IMR-90 (cell line): ENCODE measurements at regions not wholly inside any gene's neighbourhood (a gene's known extent, or its start where the extent isn't known, plus 50 kb on each side); places are given as distances from the start of the nearest gene placed in this dataset.
A peak's percentile ranks its signal among the peaks of the same experiment; 100 is the strongest.

Experiments
- CEBPB ChIP-seq: IDR thresholded peaks from 2 replicates; pipeline ENCODE4 v1.6.1; 2012; ENCODE audit warnings: low read depth, low read length, improper control_type of control experiment
- CHD1 ChIP-seq: IDR thresholded peaks from 2 replicates; pipeline ENCODE4 v1.6.1; 2012; ENCODE audit warnings: low read depth, low read length, improper control_type of control experiment
- MAFK ChIP-seq: IDR thresholded peaks from 2 replicates; pipeline ENCODE4 v1.6.1; 2012; ENCODE audit warnings: low read depth, low read length, improper control_type of control experiment
- MAZ ChIP-seq: IDR thresholded peaks from 2 replicates; pipeline ENCODE4 v1.6.1; 2012; ENCODE audit warnings: low read depth, mild to moderate bottlenecking, low read length, improper control_type of control experiment, moderate library complexity, borderline replicate concordance
- POLR2A ChIP-seq: IDR thresholded peaks from 2 replicates; pipeline ENCODE4 v1.6.1; 2012; ENCODE audit warnings: mild to moderate bottlenecking, low read depth, low read length
- RAD21 ChIP-seq: IDR thresholded peaks from 2 replicates; pipeline ENCODE4 v1.6.1; 2012; ENCODE audit warnings: low read length, improper control_type of control experiment
- RCOR1 ChIP-seq: IDR thresholded peaks from 2 replicates; pipeline ENCODE4 v1.6.1; 2012; ENCODE audit warnings: mild to moderate bottlenecking, low read length, improper control_type of control experiment; ENCODE audit not compliant: insufficient replicate concordance
- RFX5 ChIP-seq: IDR thresholded peaks from 2 replicates; pipeline ENCODE4 v1.8.0; 2012; ENCODE audit warnings: low read depth, mild to moderate bottlenecking, low read length, moderate library complexity
- SMC3 ChIP-seq: fragments of 150-350 bp; IDR thresholded peaks from 2 replicates; pipeline ENCODE4 v1.6.1; 2016; ENCODE audit warnings: low read depth, mild to moderate bottlenecking, antibody characterized with exemption, low read length, moderate library complexity
- TF ChIP-seq, protein P1 (sequence below): conservative IDR thresholded peaks from 2 replicates; pipeline ENCODE4 v1.5.1; 2012; ENCODE audit warnings: mild to moderate bottlenecking, low read depth, low read length, improper control_type of control experiment
- TF ChIP-seq, protein P2 (sequence below): fragments of 150-350 bp; IDR thresholded peaks from 2 replicates; pipeline ENCODE4 v1.6.1; 2016; ENCODE audit warnings: low read depth, mild to moderate bottlenecking, low read length, moderate library complexity, borderline replicate concordance
- TF ChIP-seq, protein P3 (sequence below): fragments of 150-350 bp; IDR thresholded peaks from 2 replicates; pipeline ENCODE4 v1.6.1; 2017; ENCODE audit warnings: mild to moderate bottlenecking, antibody characterized with exemption, low read length, low read depth

GRCh38 chr5:107783551-107783950 is 112.8 kb upstream of the EFNA5 start:
- TF ChIP-seq, protein P1, sequence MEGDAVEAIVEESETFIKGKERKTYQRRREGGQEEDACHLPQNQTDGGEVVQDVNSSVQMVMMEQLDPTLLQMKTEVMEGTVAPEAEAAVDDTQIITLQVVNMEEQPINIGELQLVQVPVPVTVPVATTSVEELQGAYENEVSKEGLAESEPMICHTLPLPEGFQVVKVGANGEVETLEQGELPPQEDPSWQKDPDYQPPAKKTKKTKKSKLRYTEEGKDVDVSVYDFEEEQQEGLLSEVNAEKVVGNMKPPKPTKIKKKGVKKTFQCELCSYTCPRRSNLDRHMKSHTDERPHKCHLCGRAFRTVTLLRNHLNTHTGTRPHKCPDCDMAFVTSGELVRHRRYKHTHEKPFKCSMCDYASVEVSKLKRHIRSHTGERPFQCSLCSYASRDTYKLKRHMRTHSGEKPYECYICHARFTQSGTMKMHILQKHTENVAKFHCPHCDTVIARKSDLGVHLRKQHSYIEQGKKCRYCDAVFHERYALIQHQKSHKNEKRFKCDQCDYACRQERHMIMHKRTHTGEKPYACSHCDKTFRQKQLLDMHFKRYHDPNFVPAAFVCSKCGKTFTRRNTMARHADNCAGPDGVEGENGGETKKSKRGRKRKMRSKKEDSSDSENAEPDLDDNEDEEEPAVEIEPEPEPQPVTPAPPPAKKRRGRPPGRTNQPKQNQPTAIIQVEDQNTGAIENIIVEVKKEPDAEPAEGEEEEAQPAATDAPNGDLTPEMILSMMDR = no peak
- TF ChIP-seq MAZ (no peak), POLR2A (no peak), CHD1 (no peak), MAFK (peak; percentile 57), RAD21 (no peak), RFX5 (no peak), CEBPB (no peak), SMC3 (no peak), RCOR1 (no peak)
- TF ChIP-seq, protein P2, sequence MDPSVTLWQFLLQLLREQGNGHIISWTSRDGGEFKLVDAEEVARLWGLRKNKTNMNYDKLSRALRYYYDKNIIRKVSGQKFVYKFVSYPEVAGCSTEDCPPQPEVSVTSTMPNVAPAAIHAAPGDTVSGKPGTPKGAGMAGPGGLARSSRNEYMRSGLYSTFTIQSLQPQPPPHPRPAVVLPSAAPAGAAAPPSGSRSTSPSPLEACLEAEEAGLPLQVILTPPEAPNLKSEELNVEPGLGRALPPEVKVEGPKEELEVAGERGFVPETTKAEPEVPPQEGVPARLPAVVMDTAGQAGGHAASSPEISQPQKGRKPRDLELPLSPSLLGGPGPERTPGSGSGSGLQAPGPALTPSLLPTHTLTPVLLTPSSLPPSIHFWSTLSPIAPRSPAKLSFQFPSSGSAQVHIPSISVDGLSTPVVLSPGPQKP = no peak
- TF ChIP-seq, protein P3, sequence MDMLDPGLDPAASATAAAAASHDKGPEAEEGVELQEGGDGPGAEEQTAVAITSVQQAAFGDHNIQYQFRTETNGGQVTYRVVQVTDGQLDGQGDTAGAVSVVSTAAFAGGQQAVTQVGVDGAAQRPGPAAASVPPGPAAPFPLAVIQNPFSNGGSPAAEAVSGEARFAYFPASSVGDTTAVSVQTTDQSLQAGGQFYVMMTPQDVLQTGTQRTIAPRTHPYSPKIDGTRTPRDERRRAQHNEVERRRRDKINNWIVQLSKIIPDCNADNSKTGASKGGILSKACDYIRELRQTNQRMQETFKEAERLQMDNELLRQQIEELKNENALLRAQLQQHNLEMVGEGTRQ = no peak
